OCI-LY3 (cell line): ENCODE measurements at regions not wholly inside any gene's neighbourhood (a gene's known extent, or its start where the extent isn't known, plus 50 kb on each side); places are given as distances from the start of the nearest gene placed in this dataset.

Experiments
- H2AFZ ChIP-seq: fragments of 200-600, 300-600 bp; shearing (Covaris generic); 2 replicates; pipeline ENCODE4 v1.6.0; 2014; ENCODE audit warnings: antibody characterized with exemption, low read depth, low read length
- H3K27ac ChIP-seq: fragments of 200-600, 300-600 bp; sonication (generic); 2 replicates; pipeline ENCODE4 v1.5.1; 2014; ENCODE audit warnings: mild to moderate bottlenecking, low read length, moderate library complexity, mixed read lengths
- H3K27me3 ChIP-seq: fragments of 200-600, 300-600 bp; sonication (generic); 2 replicates; pipeline ENCODE4 v1.6.1; 2014; ENCODE audit warnings: low read depth, low read length, mixed read lengths
- H3K36me3 ChIP-seq: fragments of 200-600, 300-600 bp; sonication (generic); replicated peaks from 2 replicates; pipeline ENCODE3; 2014; ENCODE audit warnings: low read depth, low read length, mixed read lengths
- H3K4me1 ChIP-seq: fragments of 300-600, 200-600 bp; sonication (generic); 2 replicates; pipeline ENCODE4 v1.6.1; 2014; ENCODE audit warnings: low read length, mixed read lengths
- H3K4me2 ChIP-seq: fragments of 200-600, 300-600 bp; sonication (generic); 2 replicates; pipeline ENCODE4 v1.6.1; 2014; ENCODE audit warnings: low read length, mixed read lengths
- H3K4me3 ChIP-seq: fragments of 300-600, 200-600 bp; sonication (generic); 2 replicates; pipeline ENCODE4 v1.5.1; 2014; ENCODE audit warnings: antibody characterized with exemption, mild to moderate bottlenecking, low read length, moderate library complexity
- H3K79me2 ChIP-seq: fragments of 300-600, 200-600 bp; shearing (Covaris generic); 2 replicates; pipeline ENCODE4 v1.6.1; 2014; ENCODE audit warnings: mild to moderate bottlenecking, low read length, mixed read lengths
- H3K9ac ChIP-seq: fragments of 300-600, 200-600 bp; shearing (Covaris generic); 2 replicates; pipeline ENCODE4 v1.6.0; 2014; ENCODE audit warnings: mild to moderate bottlenecking, low read length, moderate library complexity
- H3K9me3 ChIP-seq: fragments of 200-600, 300-600 bp; shearing (Covaris generic); 2 replicates; pipeline ENCODE4 v1.6.1; 2014; ENCODE audit warnings: low read length, mixed read lengths; ENCODE audit not compliant: insufficient read depth
- H4K20me1 ChIP-seq: fragments of 200-600, 300-600 bp; sonication (generic); 2 replicates; pipeline ENCODE4 v1.6.1; 2016; ENCODE audit warnings: low read length, mixed read lengths; ENCODE audit not compliant: insufficient read depth
- CTCF ChIP-seq: fragments of 200-600, 300-600 bp; sonication (generic); IDR thresholded peaks from 2 replicates; pipeline ENCODE4 v1.5.1; 2014; ENCODE audit warnings: antibody characterized with exemption, low read length, low read depth
- EZH2phosphoT487 ChIP-seq: fragments of 200-600 bp; shearing (Covaris generic); IDR thresholded peaks from 2 replicates; pipeline ENCODE4 v1.6.1; 2018; ENCODE audit warnings: antibody characterized with exemption, mixed run types, low read depth

GRCh38 chr2:239845968-239846367, 179.2 kb downstream of the NDUFA10 start:
- Histone ChIP-seq H3K36me3 (no peaks in the 10 kb centered on the region), H3K9me3 (no peaks in the 10 kb centered on the region), H3K27me3 (no peaks in the 10 kb centered on the region), H3K4me2 (no peak overlapping the region), H4K20me1 (no peaks in the 10 kb centered on the region), H3K4me1 (no peaks in the 10 kb centered on the region), H3K4me3 (no peak overlapping the region), H3K9ac (no peak overlapping the region), H2AFZ (no peak overlapping the region), H3K79me2 (no peaks in the 10 kb centered on the region), H3K27ac (no peak overlapping the region)
- no peak for TF ChIP-seq CTCF
- TF ChIP-seq EZH2phosphoT487, result no peak

- Histone ChIP-seq H3K9ac (no peak overlapping the region), H3K4me3 (no peak overlapping the region), H3K4me1 (no peaks in the 10 kb centered on the region), H3K9me3 (no peaks in the 10 kb centered on the region), H4K20me1 (no peaks in the 10 kb centered on the region), H2AFZ (no peak overlapping the region), H3K36me3 (no peaks in the 10 kb centered on the region), H3K27ac (no peak overlapping the region), H3K27me3 (no peaks in the 10 kb centered on the region), H3K79me2 (no peaks in the 10 kb centered on the region), H3K4me2 (no peak overlapping the region)
- TF ChIP-seq CTCF, result no peak
- TF ChIP-seq EZH2phosphoT487, result no peak
Observed at GRCh38 chr2:239839306-239839705, 185.8 kb downstream of the NDUFA10 start.

GRCh38 chr2:239836021-239836765, 188.9 kb downstream of the NDUFA10 start:
- H3K36me3 ChIP-seq, result no peaks in the 10 kb centered on the region
- no peak overlapping the region for H3K27ac ChIP-seq
- H3K4me1 ChIP-seq, result no peaks in the 10 kb centered on the region
- H3K79me2 ChIP-seq, result no peaks in the 10 kb centered on the region
- H3K4me3 ChIP-seq, result no peak overlapping the region
- H3K4me2 ChIP-seq, result no peak overlapping the region
- no peaks in the 10 kb centered on the region for H3K27me3 ChIP-seq
- H3K9me3 ChIP-seq, result no peaks in the 10 kb centered on the region
- no peaks in the 10 kb centered on the region for H4K20me1 ChIP-seq
- no peak overlapping the region for H3K9ac ChIP-seq
- TF ChIP-seq CTCF (no peak), EZH2phosphoT487 (no peak)
- H2AFZ ChIP-seq, result no peak overlapping the region

GRCh38 chr2:239835056-239835455, 190.1 kb downstream of the NDUFA10 start:
- no peaks in the 10 kb centered on the region for H3K36me3 ChIP-seq
- H3K4me3 ChIP-seq, result no peak overlapping the region
- no peaks in the 10 kb centered on the region for H4K20me1 ChIP-seq
- no peaks in the 10 kb centered on the region for H3K9me3 ChIP-seq
- no peaks in the 10 kb centered on the region for H3K27me3 ChIP-seq
- H3K4me1 ChIP-seq, result no peaks in the 10 kb centered on the region
- no peaks in the 10 kb centered on the region for H3K79me2 ChIP-seq
- no peak overlapping the region for H2AFZ ChIP-seq
- TF ChIP-seq EZH2phosphoT487, result no peak
- no peak for TF ChIP-seq CTCF
- no peak overlapping the region for H3K27ac ChIP-seq
- H3K4me2 ChIP-seq, result no peak overlapping the region
- no peak overlapping the region for H3K9ac ChIP-seq
